HEK293T (cell line): ENCODE measurements at regions not wholly inside any gene's neighbourhood (a gene's known extent, or its start where the extent isn't known, plus 50 kb on each side); places are given as distances from the start of the nearest gene placed in this dataset.

ENCODE experiments used
- ELF4 ChIP-seq: fragments of 450-650 bp; IDR thresholded peaks from 2 replicates; pipeline ENCODE4 v1.6.1; 2017; ENCODE audit warnings: antibody characterized with exemption
- FOXA1 ChIP-seq: fragments of 450-650 bp; IDR thresholded peaks from 2 replicates; pipeline ENCODE4 v1.6.1; 2016; ENCODE audit warnings: mild to moderate bottlenecking
- LEF1 ChIP-seq: fragments of 450-650 bp; IDR thresholded peaks from 2 replicates; pipeline ENCODE4 v1.6.1; 2017; ENCODE audit warnings: mild to moderate bottlenecking, borderline replicate concordance
- NFRKB ChIP-seq: fragments of 450-650 bp; IDR thresholded peaks from 2 replicates; pipeline ENCODE4 v1.6.1; 2016; ENCODE audit warnings: mild to moderate bottlenecking, moderate library complexity
- SP1 ChIP-seq: fragments of 450-650 bp; IDR thresholded peaks from 2 replicates; pipeline ENCODE4 v1.6.1; 2017
- SUZ12 ChIP-seq: fragments of 450-650 bp; IDR thresholded peaks from 2 replicates; pipeline ENCODE4 v1.6.1; 2016; ENCODE audit warnings: mild to moderate bottlenecking

DNA sequence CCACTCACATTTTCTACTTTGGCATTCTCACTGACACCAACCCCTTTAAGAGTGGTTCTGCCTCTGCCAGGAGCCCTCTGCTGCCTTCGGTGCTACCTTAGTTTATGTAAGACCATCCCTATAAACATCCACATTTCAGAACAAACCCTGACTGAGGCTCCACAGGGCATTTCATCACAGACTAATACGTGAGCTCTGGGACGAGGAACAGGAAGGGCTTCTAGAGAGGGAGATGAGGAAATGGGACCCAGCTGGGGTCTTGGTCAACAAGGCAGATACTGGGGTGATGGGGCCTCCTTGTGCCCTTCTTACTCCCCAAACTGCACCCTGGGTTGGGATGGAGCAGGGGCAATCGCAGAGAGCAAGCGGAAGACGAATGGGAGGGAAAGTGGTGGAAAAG lies 86.5 kb upstream of the FYN start:
- TF ChIP-seq FOXA1: no peak
- TF ChIP-seq SP1: no peak
- TF ChIP-seq ELF4: no peak
- TF ChIP-seq LEF1: no peak
- no peak for TF ChIP-seq SUZ12
- TF ChIP-seq NFRKB: no peak
